ENCODE measurements at regions not wholly inside any gene's neighbourhood (a gene's known extent, or its start where the extent isn't known, plus 50 kb on each side); places are given as distances from the start of the nearest gene placed in this dataset.

- peaks cover 0 to 1% of the 10 kb centered on the region in 2 experiments; a peak in 1 of 5 replicates for H3K27me3 ChIP-seq (ENCODE audit: control insufficient read depth in 1 of 2, insufficient read depth in 2 of 2, low read length in 2 of 2)
- DNase-seq (ENCODE audit: low spot score) (no peak), ATAC-seq (no peak), FAIRE-seq (no peak)
- H3K4me2 ChIP-seq (ENCODE audit: low read depth, low read length) = no peak overlapping the region
- no peak overlapping the region for H3K4me3 ChIP-seq (replicated peaks in 1 of 3; ENCODE audit: insufficient read depth in 1 of 3, low read depth in 2 of 3, low read length in 3 of 3)
- TF ChIP-seq MXD4 (CRISPR knock-in tag; IDR thresholded peaks at IDR 0.05) = no peak
- TF ChIP-seq RARG (CRISPR knock-in tag; IDR thresholded peaks at IDR 0.05; ENCODE audit: low read depth) = no peak
- no peak for TF ChIP-seq ZNF160 (CRISPR knock-in tag; IDR thresholded peaks at IDR 0.05)
- TF ChIP-seq ZNF614 (CRISPR knock-in tag; IDR thresholded peaks at IDR 0.05; ENCODE audit: borderline replicate concordance) = no peak
- TF ChIP-seq IKZF1 (IDR thresholded peaks at IDR 0.05) = no peak
- TF ChIP-seq RFX1 (IDR thresholded peaks at IDR 0.05) = no peak
- TF ChIP-seq ZNF556 (CRISPR knock-in tag; IDR thresholded peaks at IDR 0.05; ENCODE audit: borderline replicate concordance) = no peak
- no peak for TF ChIP-seq ZEB1 (IDR thresholded peaks at IDR 0.05; ENCODE audit: insufficient replicate concordance, low read depth)
- no peak for TF ChIP-seq SOX6 (IDR thresholded peaks at IDR 0.05)
- no peak for TF ChIP-seq SOX6 (CRISPR knock-in tag; IDR thresholded peaks at IDR 0.05)
- no peak for TF ChIP-seq SNAI1 (CRISPR knock-in tag; IDR thresholded peaks at IDR 0.05; ENCODE audit: borderline replicate concordance)
- no peak for TF ChIP-seq ZUFSP (CRISPR knock-in tag; IDR thresholded peaks at IDR 0.05; ENCODE audit: borderline replicate concordance)
- no peak for TF ChIP-seq ZNF619 (CRISPR knock-in tag; IDR thresholded peaks at IDR 0.05)
- no peak for TF ChIP-seq ZNF501 (CRISPR knock-in tag; IDR thresholded peaks at IDR 0.05)
- TF ChIP-seq, protein P1, sequence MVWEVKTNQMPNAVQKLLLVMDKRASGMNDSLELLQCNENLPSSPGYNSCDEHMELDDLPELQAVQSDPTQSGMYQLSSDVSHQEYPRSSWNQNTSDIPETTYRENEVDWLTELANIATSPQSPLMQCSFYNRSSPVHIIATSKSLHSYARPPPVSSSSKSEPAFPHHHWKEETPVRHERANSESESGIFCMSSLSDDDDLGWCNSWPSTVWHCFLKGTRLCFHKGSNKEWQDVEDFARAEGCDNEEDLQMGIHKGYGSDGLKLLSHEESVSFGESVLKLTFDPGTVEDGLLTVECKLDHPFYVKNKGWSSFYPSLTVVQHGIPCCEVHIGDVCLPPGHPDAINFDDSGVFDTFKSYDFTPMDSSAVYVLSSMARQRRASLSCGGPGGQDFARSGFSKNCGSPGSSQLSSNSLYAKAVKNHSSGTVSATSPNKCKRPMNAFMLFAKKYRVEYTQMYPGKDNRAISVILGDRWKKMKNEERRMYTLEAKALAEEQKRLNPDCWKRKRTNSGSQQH (CRISPR knock-in tag; IDR thresholded peaks at IDR 0.05; ENCODE audit: low read depth) = no peak
- H3K27ac ChIP-seq (ENCODE audit: extremely low read length, insufficient read depth, low read length) = no peak overlapping the region
- CTCF ChIA-PET (ENCODE audit: low intra/inter-chr PET ratio, low total read pairs) = no interaction called here
- POLR2A ChIA-PET = no interaction called here
- in situ Hi-C loops (cut with HindIII; ENCODE audit: extremely low pct_ligation_motif_present, low pct_unique_long_range_greater_than_20kb) (no loop called here), intact Hi-C loops (cut with micrococcal nuclease; ENCODE audit: unreplicated experiment) (no loop called here)
- no peaks in the 10 kb centered on the region for H3K36me3 ChIP-seq (replicated peaks in 1 of 2; ENCODE audit: control insufficient read depth in 1 of 2, insufficient read depth in 2 of 2, low read length in 2 of 2)
- H2AFZ ChIP-seq (ENCODE audit: low read length) = no peak overlapping the region
- no peaks in the 10 kb centered on the region for H3K9me3 ChIP-seq (ENCODE audit: low read length)
- H3K79me2 ChIP-seq (ENCODE audit: insufficient read depth, low read length) = no peaks in the 10 kb centered on the region
- no peak overlapping the region for H3K9ac ChIP-seq (ENCODE audit: insufficient read depth, low read depth, low read length)
- no peaks in the 10 kb centered on the region for H4K20me1 ChIP-seq (ENCODE audit: insufficient read depth, low read length)
- 0% methylated on average over 1 of the region's 1 CpG for WGBS (ENCODE audit: low lambda C conversion rate)
- BruUV-seq (replicated peaks) = no TSS peak
- H3K4me1 ChIP-seq (ENCODE audit: insufficient read depth, low read length) = no peaks in the 10 kb centered on the region
These were observed 706.6 kb downstream of the CBLN2 start for GRCh38 chr18:71837547-71837946.

Measured in HepG2 (cell line).